Mucosa of rectum (tissue), 2 donors: ENCODE measurements at regions not wholly inside any gene's neighbourhood (a gene's known extent, or its start where the extent isn't known, plus 50 kb on each side); places are given as distances from the start of the nearest gene placed in this dataset.

ENCODE experiments used
- H3K27ac ChIP-seq, 2 donors: one replicate each; pipeline ENCODE4 v1.7.0; 2013; ENCODE audit warnings: inconsistent platforms in 2 of 2, low read depth in 2 of 2, low read length in 2 of 2
- H3K27me3 ChIP-seq, 2 donors: one replicate each; pipeline ENCODE4 v1.7.0; 2013; ENCODE audit warnings: low read length in 2 of 2; ENCODE audit not compliant: control insufficient read depth in 2 of 2, insufficient read depth in 2 of 2
- H3K36me3 ChIP-seq, 2 donors: one replicate each; pipeline ENCODE4 v1.7.0; 2013; ENCODE audit warnings: low read length in 2 of 2; ENCODE audit not compliant: control insufficient read depth in 2 of 2, insufficient read depth in 2 of 2
- H3K4me1 ChIP-seq, 2 donors: one replicate each; pipeline ENCODE4 v1.7.0; 2013; ENCODE audit warnings: low read length in 2 of 2, mild to moderate bottlenecking in 1 of 2; ENCODE audit not compliant: control insufficient read depth in 2 of 2, insufficient read depth in 2 of 2
- H3K4me3 ChIP-seq, 2 donors: one replicate each; pipeline ENCODE4 v1.7.0; 2013; ENCODE audit warnings: low read length in 2 of 2
- H3K9ac ChIP-seq, 2 donors: one replicate each; pipeline ENCODE4 v1.7.0; 2013; ENCODE audit warnings: low read length in 2 of 2, low read depth in 1 of 2, mild to moderate bottlenecking in 1 of 2
- H3K9me3 ChIP-seq, 2 donors: one replicate each; pipeline ENCODE4 v1.7.0; 2013; ENCODE audit warnings: low read length in 2 of 2; ENCODE audit not compliant: control insufficient read depth in 2 of 2
- donor health status: healthy.
- donor health status: Normal muscosa, but diverticular disease.

- Histone ChIP-seq H3K9me3 (no peaks in the 10 kb centered on the region), H3K36me3 (no peaks in the 10 kb centered on the region), H3K4me1 (no peaks in the 10 kb centered on the region), H3K4me3 (no peak overlapping the region), H3K9ac (no peak overlapping the region), H3K27me3 (no peaks in the 10 kb centered on the region), H3K27ac (no peak overlapping the region)
Observed at GRCh38 chr12:75905922-75906321, 125.7 kb downstream of the PHLDA1 start.

- no peaks in the 10 kb centered on the region for H3K27me3 ChIP-seq
- no peak overlapping the region for H3K4me3 ChIP-seq
- no peaks in the 10 kb centered on the region for H3K9me3 ChIP-seq
- H3K36me3 ChIP-seq, result no peaks in the 10 kb centered on the region
- no peak overlapping the region for H3K9ac ChIP-seq
- H3K4me1 ChIP-seq, result no peaks in the 10 kb centered on the region
- H3K27ac ChIP-seq, result no peak overlapping the region
Observed at GRCh38 chr12:75900781-75901254, 130.8 kb downstream of the PHLDA1 start.

GRCh38 chr12:75900226-75900625 lies 131.3 kb downstream of the PHLDA1 start:
- Histone ChIP-seq H3K4me3 (no peak overlapping the region), H3K27me3 (no peaks in the 10 kb centered on the region), H3K9ac (no peak overlapping the region), H3K9me3 (no peaks in the 10 kb centered on the region), H3K36me3 (no peaks in the 10 kb centered on the region), H3K4me1 (no peaks in the 10 kb centered on the region), H3K27ac (no peak overlapping the region)

- Histone ChIP-seq H3K9ac (no peak overlapping the region), H3K4me3 (no peak overlapping the region), H3K27ac (no peak overlapping the region), H3K36me3 (no peaks in the 10 kb centered on the region), H3K27me3 (no peaks in the 10 kb centered on the region), H3K9me3 (no peaks in the 10 kb centered on the region), H3K4me1 (no peaks in the 10 kb centered on the region)
Observed at GRCh38 chr12:75894965-75895754, 136.4 kb downstream of the PHLDA1 start.

- Histone ChIP-seq H3K9ac (no peak overlapping the region), H3K4me3 (no peak overlapping the region), H3K27me3 (peaks cover 0 to 3% of the 10 kb centered on the region in 2 donors), H3K36me3 (no peaks in the 10 kb centered on the region), H3K4me1 (no peaks in the 10 kb centered on the region), H3K9me3 (no peaks in the 10 kb centered on the region), H3K27ac (no peak overlapping the region)
Observed at GRCh38 chr12:75893765-75894164, 137.8 kb downstream of the PHLDA1 start.

GRCh38 chr12:75892731-75893408 lies 138.7 kb downstream of the PHLDA1 start:
- Histone ChIP-seq H3K4me3 (no peak overlapping the region), H3K36me3 (no peaks in the 10 kb centered on the region), H3K9ac (no peak overlapping the region), H3K4me1 (no peaks in the 10 kb centered on the region), H3K27ac (no peak overlapping the region), H3K27me3 (peaks cover 0 to 3% of the 10 kb centered on the region in 2 donors), H3K9me3 (no peaks in the 10 kb centered on the region)

GRCh38 chr12:75891072-75891471 lies 140.5 kb downstream of the PHLDA1 start:
- Histone ChIP-seq H3K9ac (no peak overlapping the region), H3K36me3 (no peaks in the 10 kb centered on the region), H3K4me3 (no peak overlapping the region), H3K4me1 (no peaks in the 10 kb centered on the region), H3K27ac (no peak overlapping the region), H3K9me3 (no peaks in the 10 kb centered on the region), H3K27me3 (peaks cover 0 to 3% of the 10 kb centered on the region in 2 donors)

GRCh38 chr12:75890660-75891059 lies 140.9 kb downstream of the PHLDA1 start:
- no peaks in the 10 kb centered on the region for H3K36me3 ChIP-seq
- no peak overlapping the region for H3K4me3 ChIP-seq
- H3K4me1 ChIP-seq, result no peaks in the 10 kb centered on the region
- H3K27me3 ChIP-seq, result peaks cover 0 to 3% of the 10 kb centered on the region in 2 donors
- H3K27ac ChIP-seq, result no peak overlapping the region
- no peak overlapping the region for H3K9ac ChIP-seq
- H3K9me3 ChIP-seq, result no peaks in the 10 kb centered on the region

- Histone ChIP-seq H3K4me1 (no peaks in the 10 kb centered on the region), H3K27me3 (peaks cover 0 to 3% of the 10 kb centered on the region in 2 donors), H3K9me3 (no peaks in the 10 kb centered on the region), H3K9ac (no peak overlapping the region), H3K27ac (no peak overlapping the region), H3K4me3 (no peak overlapping the region), H3K36me3 (no peaks in the 10 kb centered on the region)
Observed at GRCh38 chr12:75890141-75890540, 141.4 kb downstream of the PHLDA1 start.

- H3K27ac ChIP-seq, result no peak overlapping the region
Observed at GRCh38 chr12:75888874-75889613, 142.5 kb downstream of the PHLDA1 start.

More at GRCh38 chr12:75888874-75889613, 142.5 kb downstream of the PHLDA1 start:
- Histone ChIP-seq H3K27me3 (peaks cover 0 to 3% of the 10 kb centered on the region in 2 donors), H3K4me3 (no peak overlapping the region), H3K36me3 (no peaks in the 10 kb centered on the region), H3K9me3 (no peaks in the 10 kb centered on the region), H3K9ac (no peak overlapping the region), H3K4me1 (no peaks in the 10 kb centered on the region)
